Neuron (in vitro differentiated cells): ENCODE measurements at regions not wholly inside any gene's neighbourhood (a gene's known extent, or its start where the extent isn't known, plus 50 kb on each side); places are given as distances from the start of the nearest gene placed in this dataset.

Source experiments
- H2AFZ ChIP-seq: one replicate; pipeline ENCODE4 v1.6.1; 2013; ENCODE audit warnings: low read depth, mild to moderate bottlenecking, inconsistent platforms, low read length, moderate library complexity
- H3K27me3 ChIP-seq: one replicate; pipeline ENCODE4 v1.6.1; 2013; ENCODE audit warnings: low read length; ENCODE audit not compliant: insufficient read depth
- H3K36me3 ChIP-seq: one replicate; pipeline ENCODE4 v1.6.1; 2013; ENCODE audit warnings: low read length; ENCODE audit not compliant: insufficient read depth
- H3K4me1 ChIP-seq: one replicate; pipeline ENCODE4 v1.6.1; 2013; ENCODE audit warnings: low read length; ENCODE audit not compliant: insufficient read depth
- H3K4me3 ChIP-seq: 2 replicates; pipeline ENCODE4 v1.5.1; 2013; ENCODE audit warnings: mild to moderate bottlenecking, low read length, moderate library complexity
- H3K9me3 ChIP-seq: one replicate; pipeline ENCODE4 v1.6.1; 2013; ENCODE audit warnings: low read length

DNA sequence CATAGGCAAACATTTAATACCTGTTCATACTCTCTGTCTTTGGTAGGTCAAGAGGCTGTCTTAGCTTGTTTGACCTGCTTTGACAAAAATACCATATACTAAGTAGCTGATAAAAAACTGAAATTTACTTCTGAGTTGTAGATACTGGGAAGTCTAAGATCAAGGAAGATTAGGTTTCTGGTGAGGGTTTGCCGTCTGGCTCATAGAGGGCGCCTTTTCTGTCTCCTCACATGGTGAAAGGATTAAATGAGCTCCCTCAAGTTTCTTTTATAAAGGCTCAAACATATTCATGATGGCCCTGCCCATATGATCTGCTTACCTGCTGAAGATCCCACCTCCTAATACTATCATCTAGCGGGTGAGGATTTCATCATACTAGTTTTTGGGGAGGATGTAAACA lies 1076.1 kb upstream of the NCAM2 start:
- H3K36me3 ChIP-seq: no peaks in the 10 kb centered on the region
- H3K27me3 ChIP-seq: no peaks in the 10 kb centered on the region
- H3K9me3 ChIP-seq: no peaks in the 10 kb centered on the region
- no peaks in the 10 kb centered on the region for H3K4me1 ChIP-seq
- H3K4me3 ChIP-seq: no peak overlapping the region
- H2AFZ ChIP-seq: no peak overlapping the region

DNA sequence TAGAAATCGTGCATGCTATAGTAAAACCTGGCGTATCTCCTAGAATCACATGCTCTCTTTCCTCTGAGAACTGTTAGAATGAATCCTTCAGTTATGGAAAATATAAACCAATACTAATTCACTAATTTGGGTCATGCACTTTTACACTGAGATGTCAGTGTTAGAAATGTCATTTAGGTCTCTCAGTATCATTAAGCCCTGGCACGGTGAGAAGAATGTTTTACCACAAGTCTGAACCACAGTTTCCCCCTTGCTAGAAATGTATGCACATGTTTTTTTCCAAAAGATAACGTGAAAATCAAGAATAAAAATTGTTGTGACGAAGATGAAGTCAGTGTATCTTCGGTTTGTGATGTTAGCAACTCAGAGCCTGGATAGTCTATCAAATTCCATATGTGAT lies 1062.7 kb upstream of the NCAM2 start:
- Histone ChIP-seq H3K4me1 (no peaks in the 10 kb centered on the region), H2AFZ (no peak overlapping the region), H3K4me3 (no peak overlapping the region), H3K36me3 (no peaks in the 10 kb centered on the region), H3K27me3 (no peaks in the 10 kb centered on the region), H3K9me3 (no peaks in the 10 kb centered on the region)

DNA sequence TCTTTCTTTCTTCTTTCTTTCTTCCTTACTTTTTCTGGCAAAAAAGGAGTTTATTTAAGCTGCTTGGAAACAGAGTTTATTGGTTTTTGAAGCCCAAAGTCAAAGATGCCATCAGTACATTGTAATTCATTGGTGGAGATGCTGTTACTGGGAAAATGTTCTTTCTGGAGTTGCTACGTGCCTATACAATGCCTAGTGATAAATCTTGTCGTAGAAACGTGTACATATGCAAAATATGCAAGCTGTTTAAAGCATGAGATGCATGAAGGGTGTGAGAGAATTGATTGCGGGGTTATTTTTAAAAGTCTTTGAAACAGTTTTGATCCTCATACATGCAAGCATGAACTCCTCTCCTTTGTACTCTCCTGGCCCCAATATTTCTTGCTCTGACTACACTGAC lies 1060.6 kb upstream of the NCAM2 start:
- Histone ChIP-seq H3K27me3 (no peaks in the 10 kb centered on the region), H3K9me3 (no peaks in the 10 kb centered on the region), H2AFZ (no peak overlapping the region), H3K4me3 (no peak overlapping the region), H3K4me1 (no peaks in the 10 kb centered on the region), H3K36me3 (no peaks in the 10 kb centered on the region)

- no peaks in the 10 kb centered on the region for H3K9me3 ChIP-seq
- no peaks in the 10 kb centered on the region for H3K36me3 ChIP-seq
- no peaks in the 10 kb centered on the region for H3K4me1 ChIP-seq
- no peaks in the 10 kb centered on the region for H3K27me3 ChIP-seq
- H2AFZ ChIP-seq: no peak overlapping the region
- H3K4me3 ChIP-seq: no peak overlapping the region
Measured at GRCh38 chr21:19941626-19942025, 1056.6 kb upstream of the NCAM2 start.

- no peaks in the 10 kb centered on the region for H3K36me3 ChIP-seq
- no peak overlapping the region for H2AFZ ChIP-seq
- H3K27me3 ChIP-seq: no peaks in the 10 kb centered on the region
- no peaks in the 10 kb centered on the region for H3K9me3 ChIP-seq
- no peaks in the 10 kb centered on the region for H3K4me1 ChIP-seq
- no peak overlapping the region for H3K4me3 ChIP-seq
Measured at GRCh38 chr21:19950347-19950746, 1047.9 kb upstream of the NCAM2 start.

- Histone ChIP-seq H2AFZ (no peak overlapping the region), H3K36me3 (no peaks in the 10 kb centered on the region), H3K27me3 (no peaks in the 10 kb centered on the region), H3K4me3 (no peak overlapping the region), H3K9me3 (no peaks in the 10 kb centered on the region), H3K4me1 (no peaks in the 10 kb centered on the region)
Measured at GRCh38 chr21:19969156-19969555, 1029.1 kb upstream of the NCAM2 start.

DNA sequence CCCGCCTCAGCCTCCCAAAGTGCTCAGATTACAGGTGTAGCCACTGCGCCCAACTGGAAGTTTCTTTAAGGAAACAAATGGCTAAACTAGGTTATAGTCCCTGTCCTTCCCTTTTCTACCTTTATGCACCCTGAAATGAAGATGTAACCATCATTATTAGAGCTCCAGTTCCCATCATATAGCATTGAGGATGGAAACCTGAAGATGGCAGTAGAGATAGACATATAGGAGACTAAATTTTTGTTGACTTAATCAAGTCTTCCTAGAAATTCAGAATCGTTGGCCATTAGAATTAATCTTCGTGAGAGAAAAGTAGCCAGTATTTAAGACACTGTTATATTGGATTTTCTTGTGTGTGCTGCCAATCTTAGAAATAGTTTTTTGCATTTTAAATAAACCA lies 1016.3 kb upstream of the NCAM2 start:
- H3K36me3 ChIP-seq: no peaks in the 10 kb centered on the region
- no peak overlapping the region for H2AFZ ChIP-seq
- H3K4me1 ChIP-seq: no peaks in the 10 kb centered on the region
- H3K4me3 ChIP-seq: no peak overlapping the region
- no peaks in the 10 kb centered on the region for H3K27me3 ChIP-seq
- no peaks in the 10 kb centered on the region for H3K9me3 ChIP-seq

DNA sequence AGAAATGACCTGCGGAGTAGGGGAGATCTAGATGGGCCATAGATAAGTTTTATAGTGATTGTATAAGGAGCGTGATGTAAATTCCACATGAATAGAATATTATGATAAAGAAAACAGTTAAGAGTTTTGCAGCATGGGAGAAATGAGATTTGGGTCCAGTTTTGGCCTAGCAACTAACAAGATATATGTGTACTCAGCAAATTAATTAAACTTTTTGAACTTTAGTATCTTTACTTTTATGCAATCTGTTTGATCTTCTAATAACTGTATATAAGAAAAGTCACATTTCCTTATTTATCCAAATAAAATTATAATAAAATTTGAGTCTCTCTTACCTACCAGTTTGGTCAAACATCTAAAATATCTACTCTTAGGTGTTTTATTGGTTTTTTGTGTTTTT lies 1011.8 kb upstream of the NCAM2 start:
- H2AFZ ChIP-seq: no peak overlapping the region
- H3K4me1 ChIP-seq: no peaks in the 10 kb centered on the region
- H3K4me3 ChIP-seq: no peak overlapping the region
- no peaks in the 10 kb centered on the region for H3K27me3 ChIP-seq
- H3K9me3 ChIP-seq: no peaks in the 10 kb centered on the region
- no peaks in the 10 kb centered on the region for H3K36me3 ChIP-seq

GRCh38 chr21:19987671-19988070 lies 1010.5 kb upstream of the NCAM2 start:
- Histone ChIP-seq H3K36me3 (no peaks in the 10 kb centered on the region), H2AFZ (no peak overlapping the region), H3K4me3 (no peak overlapping the region), H3K4me1 (no peaks in the 10 kb centered on the region), H3K27me3 (no peaks in the 10 kb centered on the region), H3K9me3 (no peaks in the 10 kb centered on the region)

GRCh38 chr21:19992540-19992939 lies 1005.7 kb upstream of the NCAM2 start:
- H3K4me1 ChIP-seq: peaks cover 4% of the 10 kb centered on the region

DNA sequence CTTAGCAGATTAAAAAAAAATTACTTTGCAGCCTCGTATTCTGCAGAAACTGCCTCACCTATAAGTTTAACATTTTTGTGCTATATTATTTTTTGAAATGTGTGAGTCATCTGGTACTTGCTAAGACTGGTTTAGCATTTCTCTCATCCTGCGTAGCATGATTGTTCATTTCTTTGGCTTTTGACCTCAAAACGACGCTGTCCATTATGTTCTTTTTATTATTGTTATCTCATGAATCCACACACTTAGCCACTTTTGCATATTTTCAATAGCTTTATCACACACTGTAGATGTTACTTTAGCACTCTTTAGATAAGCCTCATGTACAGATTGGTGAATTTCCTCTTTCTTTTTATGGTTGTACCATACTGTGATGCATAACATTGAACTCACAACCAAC lies 1004.9 kb upstream of the NCAM2 start:
- Histone ChIP-seq H2AFZ (no peak overlapping the region), H3K4me1 (peaks cover 4% of the 10 kb centered on the region), H3K9me3 (no peaks in the 10 kb centered on the region), H3K4me3 (no peak overlapping the region), H3K27me3 (no peaks in the 10 kb centered on the region), H3K36me3 (no peaks in the 10 kb centered on the region)

More at GRCh38 chr21:19992540-19992939, 1005.7 kb upstream of the NCAM2 start:
- no peak overlapping the region for H3K4me3 ChIP-seq
- no peaks in the 10 kb centered on the region for H3K9me3 ChIP-seq
- H3K36me3 ChIP-seq: no peaks in the 10 kb centered on the region
- no peak overlapping the region for H2AFZ ChIP-seq
- no peaks in the 10 kb centered on the region for H3K27me3 ChIP-seq

- H3K36me3 ChIP-seq: no peaks in the 10 kb centered on the region
- peaks cover 4% of the 10 kb centered on the region for H3K4me1 ChIP-seq
- no peaks in the 10 kb centered on the region for H3K9me3 ChIP-seq
- H3K4me3 ChIP-seq: no peak overlapping the region
- H3K27me3 ChIP-seq: no peaks in the 10 kb centered on the region
- no peak overlapping the region for H2AFZ ChIP-seq
Measured at GRCh38 chr21:19995253-19995652, 1003.0 kb upstream of the NCAM2 start.

- Histone ChIP-seq H3K4me3 (no peak overlapping the region), H3K4me1 (no peaks in the 10 kb centered on the region), H2AFZ (no peak overlapping the region), H3K36me3 (no peaks in the 10 kb centered on the region), H3K27me3 (no peaks in the 10 kb centered on the region), H3K9me3 (no peaks in the 10 kb centered on the region)
Measured at GRCh38 chr21:19998453-19998852, 999.8 kb upstream of the NCAM2 start.

DNA sequence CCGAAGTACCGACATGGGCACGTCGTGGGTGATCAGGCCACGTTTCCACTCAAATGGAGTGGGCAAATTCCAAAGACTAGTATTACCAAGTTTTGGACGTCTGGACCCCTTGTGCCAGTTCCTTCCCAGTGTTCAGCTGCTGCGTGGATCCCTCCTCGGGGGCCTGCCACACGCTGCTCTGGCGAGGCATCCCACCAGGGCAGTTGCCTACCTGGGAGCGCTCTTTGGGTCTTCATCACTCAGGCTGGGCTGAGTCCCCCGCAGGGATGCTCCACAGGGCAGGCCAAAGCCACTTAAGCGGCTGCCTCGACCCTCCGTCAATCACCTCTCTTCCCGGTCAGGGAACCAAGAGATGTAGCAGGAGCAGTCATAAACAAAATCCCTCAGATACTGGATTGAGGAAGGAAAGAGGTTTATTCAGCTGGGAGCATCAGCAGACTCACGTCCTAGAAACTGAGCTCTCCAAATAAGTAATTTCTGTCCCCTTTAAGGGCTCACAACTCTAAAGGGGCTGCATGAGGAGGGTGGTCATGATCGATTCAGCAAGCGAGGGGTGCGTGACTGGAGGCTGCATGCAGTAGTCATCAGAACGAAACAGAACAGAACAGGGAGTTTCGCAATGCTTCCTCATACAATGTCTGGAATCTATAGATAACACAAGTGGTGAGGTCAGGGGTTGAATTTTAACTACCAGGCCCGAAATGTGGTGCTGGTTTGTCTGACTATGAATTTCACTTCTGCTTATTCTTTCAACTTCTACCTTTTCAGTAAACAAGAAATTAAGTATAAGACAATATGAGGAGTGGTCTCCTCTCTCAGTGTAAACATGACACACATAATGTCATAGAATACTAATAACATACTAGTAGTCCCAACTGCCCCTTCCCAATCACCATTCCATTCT lies 998.6 kb upstream of the NCAM2 start:
- Histone ChIP-seq H3K4me3 (no peak overlapping the region), H3K9me3 (no peaks in the 10 kb centered on the region), H3K27me3 (no peaks in the 10 kb centered on the region), H3K36me3 (no peaks in the 10 kb centered on the region), H2AFZ (no peak overlapping the region), H3K4me1 (peaks cover 2% of the 10 kb centered on the region)
